ENCODE measurements at regions not wholly inside any gene's neighbourhood (a gene's known extent, or its start where the extent isn't known, plus 50 kb on each side); places are given as distances from the start of the nearest gene placed in this dataset.

- TF ChIP-seq CHD7 (IDR thresholded peaks at IDR 0.05; ENCODE audit: insufficient replicate concordance, low read length) (no peak), CHD1 (IDR thresholded peaks at IDR 0.05; ENCODE audit: low read depth, low read length) (no peak), HDAC2 (IDR thresholded peaks at IDR 0.05; ENCODE audit: borderline replicate concordance in 1 of 2, low read depth in 2 of 2, low read length in 2 of 2) (no peak), CEBPB (IDR thresholded peaks at IDR 0.05; ENCODE audit: low read depth, low read length) (no peak), TBP (IDR thresholded peaks at IDR 0.05; ENCODE audit: low read depth, low read length) (no peak), TCF12 (IDR thresholded peaks at IDR 0.05; ENCODE audit: low read depth, low read length) (no peak), RAD21 (IDR thresholded peaks at IDR 0.05 in 1 of 2, conservative IDR thresholded peaks at IDR 0.05 in 1 of 2; ENCODE audit: low read depth in 2 of 2, low read length in 2 of 2) (no peak), RNF2 (IDR thresholded peaks at IDR 0.05; ENCODE audit: borderline replicate concordance, low read depth, low read length, missing control alignments, poor library complexity, severe bottlenecking) (no peak), CTCF (IDR thresholded peaks at IDR 0.05; ENCODE audit: control extremely low read depth in 1 of 3, insufficient read depth in 1 of 3, low read depth in 1 of 3, low read length in 3 of 3) (no peak)
Measured at GRCh38 chr6:120775698-120776097, 558.6 kb downstream of the TBC1D32 start (continued).
